ENCODE measurements at regions not wholly inside any gene's neighbourhood (a gene's known extent, or its start where the extent isn't known, plus 50 kb on each side); places are given as distances from the start of the nearest gene placed in this dataset.

GRCh38 chr15:92336419-92336987 lies 57.2 kb upstream of the ST8SIA2 start:
- in situ Hi-C loops (cut with HindIII; ENCODE audit: low sequenced_read_pairs), result no loop called here
- DNase-seq (ENCODE audit: low read depth), result no peak
- H3K4me3 ChIP-seq (ENCODE audit: low read depth, low read length), result no peak overlapping the region
- TF ChIP-seq CTCF (IDR thresholded peaks at IDR 0.05; ENCODE audit: low read depth, low read length, missing control alignments), result no peak

GRCh38 chr15:92339361-92339760 lies 54.3 kb upstream of the ST8SIA2 start:
- DNase-seq (ENCODE audit: low read depth), result no peak
- in situ Hi-C loops (cut with HindIII; ENCODE audit: low sequenced_read_pairs), result no loop called here
- no peak overlapping the region for H3K4me3 ChIP-seq (ENCODE audit: low read depth, low read length)
- no peak for TF ChIP-seq CTCF (IDR thresholded peaks at IDR 0.05; ENCODE audit: low read depth, low read length, missing control alignments)

Data from astrocyte of the cerebellum (primary cell).